ENCODE measurements at regions not wholly inside any gene's neighbourhood (a gene's known extent, or its start where the extent isn't known, plus 50 kb on each side); places are given as distances from the start of the nearest gene placed in this dataset.

- Histone ChIP-seq H4K91ac (ENCODE audit: low read length) (no peak overlapping the region), H3K9ac (ENCODE audit: low read length) (no peak overlapping the region), H3K27me3 (ENCODE audit: control insufficient read depth in 1 of 2, insufficient read depth in 1 of 2, low read length in 2 of 2) (no peaks in the 10 kb centered on the region), H2BK15ac (ENCODE audit: low read depth, poor library complexity, severe bottlenecking) (no peak overlapping the region), H3K36me3 (ENCODE audit: control insufficient read depth in 1 of 2, insufficient read depth in 2 of 2, low read depth in 1 of 2, low read length in 2 of 2) (no peaks in the 10 kb centered on the region), H3K18ac (ENCODE audit: low read depth in 1 of 2, low read length in 2 of 2) (no peak overlapping the region), H4K8ac (ENCODE audit: low read length) (no peak overlapping the region), H2BK12ac (ENCODE audit: low read length in 2 of 2) (no peak overlapping the region), H3K14ac (ENCODE audit: low read length in 2 of 2) (no peak overlapping the region), H3K79me1 (replicated peaks; ENCODE audit: low read length, poor library complexity, severe bottlenecking) (no peaks in the 10 kb centered on the region), H3K9me3 (ENCODE audit: control insufficient read depth, low read length) (peaks cover 18% of the 10 kb centered on the region), H3K4me1 (ENCODE audit: control insufficient read depth, insufficient read depth, low read depth, low read length) (no peaks in the 10 kb centered on the region), H2BK5ac (ENCODE audit: low read depth, low read length, poor library complexity, severe bottlenecking) (no peak overlapping the region), H2AK5ac (ENCODE audit: low read length, severe bottlenecking) (no peak overlapping the region), H3K4me2 (ENCODE audit: low read length, poor library complexity, severe bottlenecking) (no peak overlapping the region), H3K23ac (ENCODE audit: low read length in 2 of 2) (no peak overlapping the region), H2AFZ (ENCODE audit: low read depth, low read length) (no peak overlapping the region), H3K4me3 (ENCODE audit: insufficient read depth in 1 of 2, low read depth in 1 of 2, low read length in 2 of 2) (no peak overlapping the region), H2BK120ac (ENCODE audit: low read depth, low read length) (no peak overlapping the region), H3K4ac (ENCODE audit: low read depth in 1 of 2, low read length in 2 of 2) (no peak overlapping the region), H3K27ac (ENCODE audit: low read length, poor library complexity, severe bottlenecking) (no peak overlapping the region)
- DNase-seq = no peak
- WGBS = no CpG with 5 or more reads among the region's 1 CpG
Observed at GRCh38 chr3:163735394-163735793, 1342.9 kb downstream of the SI start.

GRCh38 chr3:163730684-163731083 is 1347.6 kb downstream of the SI start:
- Histone ChIP-seq H2BK120ac (ENCODE audit: low read depth, low read length) (no peak overlapping the region), H3K27ac (ENCODE audit: low read length, poor library complexity, severe bottlenecking) (no peak overlapping the region), H3K27me3 (ENCODE audit: control insufficient read depth in 1 of 2, insufficient read depth in 1 of 2, low read length in 2 of 2) (no peaks in the 10 kb centered on the region), H2AK5ac (ENCODE audit: low read length, severe bottlenecking) (no peak overlapping the region), H3K18ac (ENCODE audit: low read depth in 1 of 2, low read length in 2 of 2) (no peak overlapping the region), H3K9me3 (ENCODE audit: control insufficient read depth, low read length) (no peaks in the 10 kb centered on the region), H2BK12ac (ENCODE audit: low read length in 2 of 2) (no peak overlapping the region), H3K4me3 (ENCODE audit: insufficient read depth in 1 of 2, low read depth in 1 of 2, low read length in 2 of 2) (no peak overlapping the region), H3K23ac (ENCODE audit: low read length in 2 of 2) (no peak overlapping the region), H3K4me2 (ENCODE audit: low read length, poor library complexity, severe bottlenecking) (no peak overlapping the region), H3K4me1 (ENCODE audit: control insufficient read depth, insufficient read depth, low read depth, low read length) (no peaks in the 10 kb centered on the region), H3K36me3 (ENCODE audit: control insufficient read depth in 1 of 2, insufficient read depth in 2 of 2, low read depth in 1 of 2, low read length in 2 of 2) (no peaks in the 10 kb centered on the region), H3K9ac (ENCODE audit: low read length) (no peak overlapping the region), H2AFZ (ENCODE audit: low read depth, low read length) (no peak overlapping the region), H4K91ac (ENCODE audit: low read length) (no peak overlapping the region), H2BK5ac (ENCODE audit: low read depth, low read length, poor library complexity, severe bottlenecking) (no peak overlapping the region), H4K8ac (ENCODE audit: low read length) (no peak overlapping the region), H3K4ac (ENCODE audit: low read depth in 1 of 2, low read length in 2 of 2) (no peak overlapping the region), H2BK15ac (ENCODE audit: low read depth, poor library complexity, severe bottlenecking) (no peak overlapping the region), H3K14ac (ENCODE audit: low read length in 2 of 2) (no peak overlapping the region), H3K79me1 (replicated peaks; ENCODE audit: low read length, poor library complexity, severe bottlenecking) (no peaks in the 10 kb centered on the region)
- DNase-seq = no peak
- WGBS = 100% methylated on average over 1 of the region's 2 CpGs

GRCh38 chr3:163726125-163726524 is 1352.2 kb downstream of the SI start:
- H3K18ac ChIP-seq (ENCODE audit: low read depth in 1 of 2, low read length in 2 of 2) = no peak overlapping the region
- no peak overlapping the region for H4K91ac ChIP-seq (ENCODE audit: low read length)
- no peak overlapping the region for H3K4me2 ChIP-seq (ENCODE audit: low read length, poor library complexity, severe bottlenecking)
- no peaks in the 10 kb centered on the region for H3K36me3 ChIP-seq (ENCODE audit: control insufficient read depth in 1 of 2, insufficient read depth in 2 of 2, low read depth in 1 of 2, low read length in 2 of 2)
- no peak overlapping the region for H2BK5ac ChIP-seq (ENCODE audit: low read depth, low read length, poor library complexity, severe bottlenecking)
- H2BK120ac ChIP-seq (ENCODE audit: low read depth, low read length) = no peak overlapping the region
- no peak overlapping the region for H2BK15ac ChIP-seq (ENCODE audit: low read depth, poor library complexity, severe bottlenecking)
- H3K27me3 ChIP-seq (ENCODE audit: control insufficient read depth in 1 of 2, insufficient read depth in 1 of 2, low read length in 2 of 2) = no peaks in the 10 kb centered on the region
- no peak overlapping the region for H3K9ac ChIP-seq (ENCODE audit: low read length)
- no peak overlapping the region for H3K4me3 ChIP-seq (ENCODE audit: insufficient read depth in 1 of 2, low read depth in 1 of 2, low read length in 2 of 2)
- no peak overlapping the region for H3K23ac ChIP-seq (ENCODE audit: low read length in 2 of 2)
- no peak for DNase-seq
- no peaks in the 10 kb centered on the region for H3K79me1 ChIP-seq (replicated peaks; ENCODE audit: low read length, poor library complexity, severe bottlenecking)
- H4K8ac ChIP-seq (ENCODE audit: low read length) = no peak overlapping the region
- H3K4ac ChIP-seq (ENCODE audit: low read depth in 1 of 2, low read length in 2 of 2) = no peak overlapping the region
- WGBS = 94% methylated on average over 2 of the region's 2 CpGs
- H3K27ac ChIP-seq (ENCODE audit: low read length, poor library complexity, severe bottlenecking) = no peak overlapping the region
- no peaks in the 10 kb centered on the region for H3K4me1 ChIP-seq (ENCODE audit: control insufficient read depth, insufficient read depth, low read depth, low read length)
- no peak overlapping the region for H2AFZ ChIP-seq (ENCODE audit: low read depth, low read length)
- no peak overlapping the region for H3K14ac ChIP-seq (ENCODE audit: low read length in 2 of 2)
- no peak overlapping the region for H2BK12ac ChIP-seq (ENCODE audit: low read length in 2 of 2)
- H2AK5ac ChIP-seq (ENCODE audit: low read length, severe bottlenecking) = no peak overlapping the region
- peaks cover 5% of the 10 kb centered on the region for H3K9me3 ChIP-seq (ENCODE audit: control insufficient read depth, low read length)

DNA sequence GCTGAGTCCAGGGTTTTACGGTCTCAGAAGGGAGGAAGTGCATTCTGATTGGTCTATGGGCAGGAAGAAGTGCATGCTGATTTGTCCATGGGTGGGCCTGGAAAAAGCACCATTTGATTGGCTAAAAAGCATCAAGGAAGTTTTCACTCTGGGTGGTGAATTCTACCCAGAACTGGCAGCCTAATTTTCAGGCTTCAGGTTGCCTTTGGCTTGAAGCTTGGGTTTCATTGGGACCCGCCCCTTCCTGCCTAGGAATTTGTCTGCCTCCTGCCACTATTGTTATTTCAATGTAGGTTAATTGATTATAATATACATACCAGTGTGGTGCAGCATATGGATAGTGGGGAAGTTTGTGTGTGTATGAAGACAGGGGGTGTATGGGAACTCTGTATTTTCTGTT is 1355.9 kb downstream of the SI start:
- WGBS = 100% methylated on average over 2 of the region's 2 CpGs
- Histone ChIP-seq H3K18ac (ENCODE audit: low read depth in 1 of 2, low read length in 2 of 2) (no peak overlapping the region), H3K4me1 (ENCODE audit: control insufficient read depth, insufficient read depth, low read depth, low read length) (no peaks in the 10 kb centered on the region)

More for the DNA sequence above, 1355.9 kb downstream of the SI start:
- Histone ChIP-seq H3K4me3 (ENCODE audit: insufficient read depth in 1 of 2, low read depth in 1 of 2, low read length in 2 of 2) (no peak overlapping the region), H3K9ac (ENCODE audit: low read length) (no peak overlapping the region), H2BK15ac (ENCODE audit: low read depth, poor library complexity, severe bottlenecking) (no peak overlapping the region), H4K8ac (ENCODE audit: low read length) (no peak overlapping the region), H4K91ac (ENCODE audit: low read length) (no peak overlapping the region), H3K36me3 (ENCODE audit: control insufficient read depth in 1 of 2, insufficient read depth in 2 of 2, low read depth in 1 of 2, low read length in 2 of 2) (no peaks in the 10 kb centered on the region), H3K27me3 (ENCODE audit: control insufficient read depth in 1 of 2, insufficient read depth in 1 of 2, low read length in 2 of 2) (no peaks in the 10 kb centered on the region), H2BK12ac (ENCODE audit: low read length in 2 of 2) (no peak overlapping the region), H3K79me1 (replicated peaks; ENCODE audit: low read length, poor library complexity, severe bottlenecking) (no peaks in the 10 kb centered on the region), H3K23ac (ENCODE audit: low read length in 2 of 2) (no peak overlapping the region), H3K4me2 (ENCODE audit: low read length, poor library complexity, severe bottlenecking) (no peak overlapping the region), H3K27ac (ENCODE audit: low read length, poor library complexity, severe bottlenecking) (no peak overlapping the region), H2BK5ac (ENCODE audit: low read depth, low read length, poor library complexity, severe bottlenecking) (no peak overlapping the region), H2AFZ (ENCODE audit: low read depth, low read length) (no peak overlapping the region), H3K9me3 (ENCODE audit: control insufficient read depth, low read length) (peaks cover 6% of the 10 kb centered on the region), H3K14ac (ENCODE audit: low read length in 2 of 2) (no peak overlapping the region), H2BK120ac (ENCODE audit: low read depth, low read length) (no peak overlapping the region), H2AK5ac (ENCODE audit: low read length, severe bottlenecking) (no peak overlapping the region), H3K4ac (ENCODE audit: low read depth in 1 of 2, low read length in 2 of 2) (no peak overlapping the region)
- DNase-seq = no peak

Data from mesenchymal stem cell (in vitro differentiated cells and primary cell).